Epithelial cell of proximal tubule (primary cell): ENCODE measurements at regions not wholly inside any gene's neighbourhood (a gene's known extent, or its start where the extent isn't known, plus 50 kb on each side); places are given as distances from the start of the nearest gene placed in this dataset.
"Not testable (repeated sequence)": the region's sequence is repeated elsewhere in the genome, so short reads cannot be mapped to it uniquely, and the experiment has no call there.

Experiments used
- DNase-seq: peaks from one replicate; pipeline ENCODE4 v3.0.0-alpha.2; 2011; ENCODE audit warnings: low read depth
- H3K4me3 ChIP-seq: 2 replicates; pipeline ENCODE4 v1.5.1; 2011; ENCODE audit warnings: low read depth, mild to moderate bottlenecking, low read length
- CTCF ChIP-seq: conservative IDR thresholded peaks from 2 replicates; pipeline ENCODE4 v1.5.1; 2012; ENCODE audit warnings: low read depth, mild to moderate bottlenecking, low read length

GRCh38 chr4:13821522-13821921 is 194.0 kb upstream of the BOD1L1 start:
- no peak overlapping the region for H3K4me3 ChIP-seq
- no peak for DNase-seq
- no peak for TF ChIP-seq CTCF

- H3K4me3 ChIP-seq, DNase-seq: not testable (repeated sequence)
Measured at GRCh38 chr4:13825822-13826221, 198.3 kb upstream of the BOD1L1 start.

GRCh38 chr4:13829457-13829856 is 201.9 kb upstream of the BOD1L1 start:
- TF ChIP-seq CTCF: no peak
- no peak overlapping the region for H3K4me3 ChIP-seq
- no peak for DNase-seq

GRCh38 chr4:13830449-13830848 is 202.9 kb upstream of the BOD1L1 start:
- no peak for TF ChIP-seq CTCF
- no peak overlapping the region for H3K4me3 ChIP-seq
- no peak for DNase-seq

GRCh38 chr4:13833171-13833804 is 205.8 kb upstream of the BOD1L1 start:
- TF ChIP-seq CTCF: no peak
- no peak overlapping the region for H3K4me3 ChIP-seq
- DNase-seq: no peak

GRCh38 chr4:13836946-13837912 is 209.7 kb upstream of the BOD1L1 start:
- no peak overlapping the region for H3K4me3 ChIP-seq
- TF ChIP-seq CTCF: peak; percentile 30
- DNase-seq: no peak

GRCh38 chr4:13840502-13841190 is 213.1 kb upstream of the BOD1L1 start:
- no peak for TF ChIP-seq CTCF
- no peak for DNase-seq
- H3K4me3 ChIP-seq: no peak overlapping the region
